HepG2 (cell line): ENCODE measurements at regions not wholly inside any gene's neighbourhood (a gene's known extent, or its start where the extent isn't known, plus 50 kb on each side); places are given as distances from the start of the nearest gene placed in this dataset.

ENCODE experiments used
- ATAC-seq: fragments of 200-7000 bp; cut with Tn5 transposase; 3 replicates; pipeline ENCODE4 v1.9.1; 2020; ENCODE audit warnings: mild to moderate bottlenecking, moderate library complexity
- BruUV-seq: library from RNA; stranded (reverse); fragments of 400-500 nt; replicated peaks from 2 replicates; lab custom pipeline; 2021; lab: Mats Ljungman, UMichigan
- CTCF ChIA-PET: fragments of 300-600 bp; formaldehyde crosslinking; extraction: SDS; loops from one replicate; lab custom pipeline; 2021; ENCODE audit warnings: low total read pairs, inconsistent platforms, low intra/inter-chr PET ratio; lab: Yijun Ruan, JAX
- POLR2A ChIA-PET: fragments of 350-600 bp; sonication (Branson Sonifier 250); formaldehyde crosslinking; loops from one replicate; lab custom pipeline; 2020; ENCODE audit warnings: antibody characterized with exemption, inconsistent platforms; lab: Yijun Ruan, JAX
- DNase-seq: peaks from one replicate; pipeline ENCODE4 v3.0.0-alpha.2; 2015; ENCODE audit warnings: low spot score
- FAIRE-seq: peaks from 3 replicates; lab custom pipeline; 2011; peaks lifted over from hg19 to GRCh38; lab: Jason Lieb, UNC
- H2AFZ ChIP-seq: one replicate; pipeline ENCODE4 v1.6.1; 2011; ENCODE audit warnings: low read length, inconsistent platforms
- H3K27ac ChIP-seq: fragments of 300-600 bp; 3 replicates; pipeline ENCODE4 v1.8.0; 2011; ENCODE audit warnings: mixed run types, mild to moderate bottlenecking, mixed read lengths, low read length, inconsistent platforms; ENCODE audit not compliant: insufficient read depth; ENCODE audit errors: extremely low read length
- H3K27me3 ChIP-seq, 2 experiments: fragments of 200-600 bp in 1 of 2; 2 replicates in 1 of 2; 3 replicates in 1 of 2; pipeline versions ENCODE4 v1.6.0 to v1.8.0; 2011; ENCODE audit warnings: low read length in 2 of 2, mild to moderate bottlenecking in 2 of 2, moderate library complexity in 2 of 2, inconsistent platforms in 1 of 2; ENCODE audit not compliant: insufficient read depth in 2 of 2, control insufficient read depth in 1 of 2
- H3K36me3 ChIP-seq, 2 experiments: fragments of 200-600 bp in 1 of 2; replicated peaks in 1 of 2; 2 replicates in 1 of 2; 3 replicates in 1 of 2; pipeline versions ENCODE4 v1.5.1 to v1.8.0; 2011; ENCODE audit warnings: low read length in 2 of 2, inconsistent platforms in 1 of 2; ENCODE audit not compliant: insufficient read depth in 2 of 2, control insufficient read depth in 1 of 2
- H3K4me1 ChIP-seq: 2 replicates; pipeline ENCODE4 v1.5.1; 2012; ENCODE audit warnings: low read length, inconsistent platforms; ENCODE audit not compliant: insufficient read depth
- H3K4me2 ChIP-seq: 2 replicates; pipeline ENCODE4 v1.6.0; 2011; ENCODE audit warnings: low read depth, low read length, inconsistent platforms
- H3K4me3 ChIP-seq, 3 experiments: fragments of 200-600 bp in 1 of 3; sonication (generic), shearing (Covaris generic) in 1 of 3; replicated peaks in 1 of 3; 2 replicates each; pipeline ENCODE4 v1.5.1; 2011 to 2016; ENCODE audit warnings: low read length in 3 of 3, inconsistent platforms in 2 of 3, low read depth in 2 of 3, mild to moderate bottlenecking in 2 of 3, control low read depth in 1 of 3, mixed read lengths in 1 of 3; ENCODE audit not compliant: insufficient read depth in 1 of 3
- H3K79me2 ChIP-seq: one replicate; pipeline ENCODE4 v1.6.1; 2011; ENCODE audit warnings: low read length, inconsistent platforms; ENCODE audit not compliant: insufficient read depth
- H3K9ac ChIP-seq: 2 replicates; pipeline ENCODE4 v1.6.0; 2011; ENCODE audit warnings: mild to moderate bottlenecking, low read depth, low read length, inconsistent platforms; ENCODE audit not compliant: insufficient read depth
- H3K9me3 ChIP-seq: 2 replicates; pipeline ENCODE4 v1.5.1; 2012; ENCODE audit warnings: mild to moderate bottlenecking, low read length
- H4K20me1 ChIP-seq: 2 replicates; pipeline ENCODE4 v1.6.0; 2011; ENCODE audit warnings: inconsistent platforms, mild to moderate bottlenecking, low read length, moderate library complexity; ENCODE audit not compliant: insufficient read depth
- AHR ChIP-seq: IDR thresholded peaks from 2 replicates; pipeline ENCODE4 v1.6.1; 2018; ENCODE audit warnings: missing genetic modification reagents, missing compliant biosample characterization
- CBX5 ChIP-seq: sonication (generic); formaldehyde crosslinking; IDR thresholded peaks from 2 replicates; pipeline ENCODE4 v1.4.0; 2020; ENCODE audit warnings: missing genetic modification reagents, borderline replicate concordance
- DNMT3B ChIP-seq: conservative IDR thresholded peaks from 2 replicates; pipeline ENCODE4 v1.6.1; 2016; ENCODE audit warnings: missing biosample characterization, control low read depth
- DR1 ChIP-seq: sonication (generic); formaldehyde crosslinking; IDR thresholded peaks from 2 replicates; pipeline ENCODE4 v1.8.0; 2021; ENCODE audit warnings: mild to moderate bottlenecking, missing genetic modification reagents, inconsistent platforms
- KLF11 ChIP-seq: IDR thresholded peaks from 2 replicates; pipeline ENCODE4 v1.6.1; 2016; ENCODE audit warnings: missing compliant biosample characterization
- POLR2G ChIP-seq: fragments of 200-400 bp; formaldehyde crosslinking; IDR thresholded peaks from 2 replicates; pipeline ENCODE4 v1.6.1; 2018; ENCODE audit warnings: mild to moderate bottlenecking, low read depth, low read length, moderate library complexity
- RFXAP ChIP-seq: sonication (generic); formaldehyde crosslinking; IDR thresholded peaks from 2 replicates; pipeline ENCODE4 v1.4.0; 2020; ENCODE audit warnings: missing genetic modification reagents, borderline replicate concordance
- SIN3A ChIP-seq: IDR thresholded peaks from 2 replicates; pipeline ENCODE4 v1.6.1; 2011; ENCODE audit warnings: low read depth, mild to moderate bottlenecking, control low read depth, low read length, borderline replicate concordance
- SSRP1 ChIP-seq: IDR thresholded peaks from 2 replicates; pipeline ENCODE4 v1.6.1; 2016; ENCODE audit warnings: control low read depth
- TEAD3 ChIP-seq: optimal IDR thresholded peaks from 2 replicates; pipeline ENCODE3; 2016; ENCODE audit warnings: borderline replicate concordance
- TMF1 ChIP-seq: sonication (generic); formaldehyde crosslinking; IDR thresholded peaks from 2 replicates; pipeline ENCODE4 v1.8.1; 2022; ENCODE audit warnings: low read depth, missing genetic modification reagents
- ZBTB38 ChIP-seq: sonication (generic); formaldehyde crosslinking; IDR thresholded peaks from 2 replicates; pipeline ENCODE4 v1.5.1; 2020; ENCODE audit warnings: mild to moderate bottlenecking, missing genetic modification reagents
- ZFP62 ChIP-seq: sonication (generic); formaldehyde crosslinking; IDR thresholded peaks from 2 replicates; pipeline ENCODE4 v1.4.0; 2020; ENCODE audit warnings: missing genetic modification reagents
- ZNF34 ChIP-seq: sonication (generic); formaldehyde crosslinking; IDR thresholded peaks from 2 replicates; pipeline ENCODE4 v1.4.0; 2020; ENCODE audit warnings: mild to moderate bottlenecking, missing genetic modification reagents, borderline replicate concordance
- ZNF564 ChIP-seq: sonication (generic); formaldehyde crosslinking; IDR thresholded peaks from 2 replicates; pipeline ENCODE4 v1.8.1; 2023; ENCODE audit warnings: mild to moderate bottlenecking, missing genetic modification reagents
- ZNF776 ChIP-seq: sonication (generic); formaldehyde crosslinking; IDR thresholded peaks from 2 replicates; pipeline ENCODE4 v1.4.0; 2020; ENCODE audit warnings: mild to moderate bottlenecking, missing genetic modification reagents
- ZNF816 ChIP-seq: sonication (generic); formaldehyde crosslinking; IDR thresholded peaks from 2 replicates; pipeline ENCODE4 v1.8.0; 2022; ENCODE audit warnings: missing genetic modification reagents, mild to moderate bottlenecking, borderline replicate concordance
- WGBS: methylation state at CpG from one replicate; pipeline ENCODE4 v1.1.6; 2017; ENCODE audit warnings: low lambda C conversion rate; 5-methylcytosine and 5-hydroxymethylcytosine counted together
- in situ Hi-C: cut with HindIII; loops from 2 replicates; pipeline ENCODE4 v1.10.0; 2017; ENCODE audit warnings: low pct_unique_long_range_greater_than_20kb; ENCODE audit not compliant: extremely low pct_ligation_motif_present
- intact Hi-C: fragments of 100-400 bp; cut with micrococcal nuclease; formaldehyde crosslinking; loops from one replicate; pipeline ENCODE4 v1.10.0; 2022; ENCODE audit not compliant: unreplicated experiment
- TF ChIP-seq, protein P1 (sequence below): IDR thresholded peaks from 2 replicates; pipeline ENCODE4 v1.6.1; 2012; ENCODE audit warnings: inconsistent platforms
- TF ChIP-seq, protein P2 (sequence below): sonication (generic); formaldehyde crosslinking; conservative IDR thresholded peaks from 2 replicates; pipeline ENCODE4 v1.4.0; 2020; ENCODE audit warnings: missing genetic modification reagents

DNA sequence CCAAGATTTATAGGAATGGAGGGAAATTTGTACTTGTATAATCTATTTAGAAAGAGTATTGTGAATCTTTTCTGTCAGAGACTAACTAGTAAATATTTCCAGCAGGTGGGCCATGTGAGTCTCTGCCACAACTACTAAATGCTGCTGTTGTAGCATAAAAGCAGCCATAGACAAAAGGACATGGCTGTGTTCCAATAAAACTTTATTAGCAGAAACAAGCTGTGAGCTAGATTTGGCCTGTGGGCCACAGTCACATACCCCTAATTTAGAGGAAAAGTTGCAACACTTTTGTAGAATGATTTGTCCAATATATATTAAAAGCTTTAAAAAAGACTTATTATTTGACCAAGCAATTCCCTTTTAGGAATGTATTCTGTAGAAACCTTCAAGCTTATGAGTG lies 207.2 kb downstream of the LMBRD1 start:
- Histone ChIP-seq H3K27ac (no peak overlapping the region), H3K9ac (no peak overlapping the region), H3K4me3 (no peak overlapping the region), H4K20me1 (no peaks in the 10 kb centered on the region), H3K79me2 (no peaks in the 10 kb centered on the region), H3K27me3 (no peaks in the 10 kb centered on the region), H3K4me2 (no peak overlapping the region), H2AFZ (no peak overlapping the region), H3K4me1 (no peaks in the 10 kb centered on the region), H3K36me3 (no peaks in the 10 kb centered on the region), H3K9me3 (no peaks in the 10 kb centered on the region)
- no peak for ATAC-seq
- no TSS peak for BruUV-seq
- FAIRE-seq = no peak
- ChIA-PET POLR2A (no interaction called here), CTCF (no interaction called here)
- in situ Hi-C loops (no loop called here), intact Hi-C loops (no loop called here)
- no peak for TF ChIP-seq ZFP62 (CRISPR knock-in tag)
- no peak for TF ChIP-seq CBX5 (CRISPR knock-in tag)
- TF ChIP-seq POLR2G = no peak
- TF ChIP-seq DR1 (CRISPR knock-in tag) = no peak
- TF ChIP-seq TMF1 (CRISPR knock-in tag) = no peak
- DNase-seq = no peak

DNA sequence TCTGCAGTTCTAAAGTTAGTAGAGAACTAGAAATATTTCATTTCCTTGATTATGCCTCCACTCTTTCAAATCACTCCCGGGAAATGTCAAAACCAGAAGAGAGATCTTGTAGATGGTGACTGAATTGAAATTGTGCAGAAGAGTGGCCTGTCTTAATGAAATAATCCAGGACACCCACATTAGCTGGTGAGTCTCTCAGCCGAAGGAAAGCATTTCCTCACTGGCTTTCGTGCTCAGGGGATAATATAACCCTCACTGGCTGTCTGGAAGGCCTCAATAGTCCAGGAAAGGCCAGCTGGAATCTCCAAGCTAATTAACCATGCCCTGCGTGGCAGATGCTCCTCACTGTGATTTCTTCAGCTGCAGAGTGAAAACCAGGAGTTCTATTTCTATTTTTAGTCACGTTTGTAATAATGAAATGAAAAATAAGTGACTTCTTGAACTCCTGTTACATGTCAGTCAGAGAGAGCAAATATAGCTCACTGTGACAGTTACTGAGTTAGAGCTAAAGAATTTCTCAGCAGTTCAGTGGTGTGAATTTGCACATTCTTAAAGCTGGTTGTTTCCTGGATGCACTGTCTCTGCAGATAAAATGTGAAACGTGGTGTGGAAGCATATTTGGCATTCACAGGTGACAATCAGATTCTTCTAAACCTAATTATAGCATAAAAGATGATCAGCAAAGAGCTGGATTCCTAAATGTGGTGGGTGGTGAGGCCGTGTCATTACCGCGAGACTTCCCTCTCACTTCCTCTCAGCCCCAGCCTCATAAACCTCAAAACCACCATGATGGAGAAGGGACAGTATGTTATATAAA lies 211.7 kb downstream of the LMBRD1 start:
- H3K27ac ChIP-seq = no peak overlapping the region
- WGBS = under 1% methylated on average over 9 of the region's 9 CpGs
- ChIA-PET POLR2A (no interaction called here), CTCF (no interaction called here)
- DNase-seq (no peak), ATAC-seq (no peak), FAIRE-seq (no peak)
- H3K4me3 ChIP-seq = no peak overlapping the region
- intact Hi-C loops = no loop called here
- H3K4me2 ChIP-seq = no peak overlapping the region
- BruUV-seq = no TSS peak
- H2AFZ ChIP-seq = no peak overlapping the region
- no peaks in the 10 kb centered on the region for H3K27me3 ChIP-seq
- no peak overlapping the region for H3K9ac ChIP-seq
- no peaks in the 10 kb centered on the region for H3K9me3 ChIP-seq
- no peaks in the 10 kb centered on the region for H3K4me1 ChIP-seq
- in situ Hi-C loops = no loop called here
- H3K79me2 ChIP-seq = no peaks in the 10 kb centered on the region
- H3K36me3 ChIP-seq = no peaks in the 10 kb centered on the region
- no peaks in the 10 kb centered on the region for H4K20me1 ChIP-seq
- no peak for TF ChIP-seq TEAD3 (CRISPR knock-in tag)
- TF ChIP-seq SSRP1 (CRISPR knock-in tag) = no peak
- TF ChIP-seq ZNF564 (CRISPR knock-in tag) = no peak
- TF ChIP-seq AHR (CRISPR knock-in tag) = no peak
- TF ChIP-seq KLF11 (CRISPR knock-in tag) = no peak
- no peak for TF ChIP-seq SIN3A
- TF ChIP-seq RFXAP (CRISPR knock-in tag) = no peak
- TF ChIP-seq ZNF34 = no peak
- no peak for TF ChIP-seq ZNF776 (CRISPR knock-in tag)
- no peak for TF ChIP-seq ZNF816 (CRISPR knock-in tag)
- TF ChIP-seq, protein P1, sequence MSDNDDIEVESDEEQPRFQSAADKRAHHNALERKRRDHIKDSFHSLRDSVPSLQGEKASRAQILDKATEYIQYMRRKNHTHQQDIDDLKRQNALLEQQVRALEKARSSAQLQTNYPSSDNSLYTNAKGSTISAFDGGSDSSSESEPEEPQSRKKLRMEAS = no peak
- TF ChIP-seq DNMT3B (CRISPR knock-in tag) = no peak
- no peak for TF ChIP-seq ZBTB38 (CRISPR knock-in tag)
- TF ChIP-seq, protein P2, sequence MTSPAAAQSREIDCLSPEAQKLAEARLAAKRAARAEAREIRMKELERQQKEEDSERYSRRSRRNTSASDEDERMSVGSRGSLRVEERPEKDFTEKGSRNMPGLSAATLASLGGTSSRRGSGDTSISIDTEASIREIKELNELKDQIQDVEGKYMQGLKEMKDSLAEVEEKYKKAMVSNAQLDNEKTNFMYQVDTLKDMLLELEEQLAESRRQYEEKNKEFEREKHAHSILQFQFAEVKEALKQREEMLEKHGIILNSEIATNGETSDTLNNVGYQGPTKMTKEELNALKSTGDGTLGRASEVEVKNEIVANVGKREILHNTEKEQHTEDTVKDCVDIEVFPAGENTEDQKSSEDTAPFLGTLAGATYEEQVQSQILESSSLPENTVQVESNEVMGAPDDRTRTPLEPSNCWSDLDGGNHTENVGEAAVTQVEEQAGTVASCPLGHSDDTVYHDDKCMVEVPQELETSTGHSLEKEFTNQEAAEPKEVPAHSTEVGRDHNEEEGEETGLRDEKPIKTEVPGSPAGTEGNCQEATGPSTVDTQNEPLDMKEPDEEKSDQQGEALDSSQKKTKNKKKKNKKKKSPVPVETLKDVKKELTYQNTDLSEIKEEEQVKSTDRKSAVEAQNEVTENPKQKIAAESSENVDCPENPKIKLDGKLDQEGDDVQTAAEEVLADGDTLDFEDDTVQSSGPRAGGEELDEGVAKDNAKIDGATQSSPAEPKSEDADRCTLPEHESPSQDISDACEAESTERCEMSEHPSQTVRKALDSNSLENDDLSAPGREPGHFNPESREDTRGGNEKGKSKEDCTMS = no peak
